ENCODE measurements at regions not wholly inside any gene's neighbourhood (a gene's known extent, or its start where the extent isn't known, plus 50 kb on each side); places are given as distances from the start of the nearest gene placed in this dataset.
"Not testable (repeated sequence)": the region's sequence is repeated elsewhere in the genome, so short reads cannot be mapped to it uniquely, and the experiment has no call there.

DNA sequence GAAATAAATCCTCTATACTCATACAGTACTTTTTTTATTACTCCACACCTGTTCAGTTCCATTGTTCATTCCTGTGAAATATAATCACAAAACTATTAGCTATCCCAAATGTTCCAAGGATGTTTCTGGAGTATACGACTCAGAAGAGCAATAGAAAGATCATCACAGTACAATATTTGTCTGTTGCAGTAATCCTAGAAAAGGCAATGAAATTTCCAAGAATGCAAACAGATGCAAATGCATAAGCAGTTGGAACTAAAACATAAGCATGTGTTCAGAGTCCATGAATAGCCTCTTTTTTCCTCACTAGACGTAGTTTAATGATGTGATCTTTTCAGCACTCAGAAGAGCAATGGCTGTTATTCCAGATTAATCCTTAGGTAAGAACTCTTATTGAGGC is 55.2 kb downstream of the RTL3 start:
- DNase-seq (ENCODE audit: low read depth in 1 of 2, low spot score in 1 of 2), result no peak

DNA sequence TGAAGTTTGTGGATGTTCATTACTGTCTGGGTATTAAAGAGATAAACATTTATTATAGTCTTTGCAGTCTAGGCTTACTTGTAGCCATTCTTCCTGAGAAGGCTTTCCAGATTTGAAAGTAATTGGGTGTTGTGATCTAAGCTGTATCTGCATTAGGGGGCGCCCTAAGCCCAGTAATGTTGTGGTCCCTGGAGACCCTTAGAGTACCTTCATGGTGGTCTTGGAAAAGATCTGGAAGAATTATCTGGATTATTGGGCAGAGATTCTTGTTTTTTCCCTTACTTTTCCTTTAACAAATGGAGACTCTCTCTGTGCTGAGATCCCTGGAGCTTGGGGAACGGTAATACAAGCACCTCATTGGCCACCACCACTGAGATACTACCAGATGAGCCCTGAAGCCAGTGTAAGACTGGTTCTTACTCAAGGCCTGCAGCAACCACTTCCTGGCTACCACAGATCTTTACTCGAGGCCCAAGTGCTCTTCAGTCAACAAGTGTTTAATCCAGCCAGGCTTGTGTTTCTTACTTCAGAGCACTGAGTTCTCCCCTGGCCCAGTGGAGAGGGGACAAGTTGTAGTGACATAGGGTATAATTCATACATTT is 63.1 kb downstream of the RTL3 start:
- no peak for DNase-seq (ENCODE audit: low read depth in 1 of 2, low spot score in 1 of 2)

- no peak for DNase-seq (ENCODE audit: low read depth in 1 of 2, low spot score in 1 of 2)
Measured at GRCh38 chrX:78593701-78594100, 65.4 kb downstream of the RTL3 start.

GRCh38 chrX:78592030-78592429 is 67.1 kb downstream of the RTL3 start:
- no peak for DNase-seq (ENCODE audit: low read depth in 1 of 2, low spot score in 1 of 2)

DNA sequence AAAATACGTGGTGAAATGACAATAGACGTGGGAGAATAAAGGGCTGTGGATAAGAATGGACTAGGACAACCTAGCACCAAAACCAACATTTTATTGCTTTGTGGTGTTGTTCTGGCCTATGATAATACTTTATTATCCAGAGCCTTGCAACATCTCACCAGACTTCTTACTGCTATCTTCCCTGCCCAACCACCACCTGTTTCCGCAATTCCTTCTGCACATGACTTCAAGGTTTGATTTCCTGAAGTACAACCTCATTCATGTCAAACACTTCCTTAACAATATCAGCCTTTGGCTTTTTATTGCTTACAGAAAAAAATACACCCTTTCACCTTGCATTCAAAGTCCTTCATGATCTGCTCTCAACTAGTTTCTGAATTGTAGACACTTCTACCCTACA is 84.8 kb downstream of the RTL3 start:
- DNase-seq (ENCODE audit: low read depth in 1 of 2, low spot score in 1 of 2), result no peak

GRCh38 chrX:78573630-78574029 is 85.5 kb downstream of the RTL3 start:
- no peak for DNase-seq (ENCODE audit: low read depth in 1 of 2, low spot score in 1 of 2)

DNA sequence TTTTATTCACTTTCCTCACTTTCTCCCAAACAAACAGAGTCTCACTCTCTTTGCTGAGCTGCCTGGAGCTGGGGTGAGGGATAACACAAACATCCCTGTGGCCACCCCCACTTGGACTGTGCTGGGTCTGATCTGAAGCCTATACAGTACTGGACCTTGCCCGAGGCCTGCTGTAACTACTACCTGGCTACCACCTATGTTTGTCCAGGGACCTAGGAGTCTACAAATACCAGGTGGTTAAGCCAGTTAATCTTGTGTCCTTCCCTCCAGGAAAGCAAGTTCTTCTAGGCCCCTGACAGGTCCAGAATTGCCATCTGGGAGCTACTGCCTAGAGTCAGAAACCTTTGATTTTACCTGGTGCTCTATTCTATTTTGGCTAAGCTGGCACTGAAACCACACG is 87.3 kb downstream of the RTL3 start:
- no peak for DNase-seq (ENCODE audit: low read depth in 1 of 2, low spot score in 1 of 2)

DNA sequence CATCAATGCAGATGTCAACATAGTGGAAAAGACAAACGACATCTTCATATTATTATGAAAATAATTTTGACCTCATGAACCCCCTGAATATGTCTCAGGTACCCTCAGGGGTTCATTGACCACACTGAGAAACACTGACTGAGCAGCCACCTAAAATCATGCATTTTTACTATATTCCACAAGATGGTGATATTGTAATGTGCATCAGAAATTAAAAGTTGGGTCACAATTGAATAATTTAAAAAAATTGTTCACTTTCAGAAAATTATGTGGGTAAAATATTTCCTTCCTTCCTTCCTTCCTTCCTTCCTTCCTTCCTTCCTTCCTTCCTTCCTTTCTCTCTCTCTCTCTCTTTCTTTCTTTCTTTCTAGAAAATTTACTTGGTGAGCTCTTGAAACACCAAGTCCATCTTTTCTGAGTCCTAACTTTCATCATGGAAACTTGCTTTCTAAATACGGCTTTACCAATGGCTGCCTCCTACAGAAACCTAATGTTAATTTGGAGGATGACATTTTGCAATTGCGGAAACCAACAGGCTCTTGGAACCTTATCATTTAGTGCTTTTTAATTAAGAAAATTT is 103.6 kb downstream of the RTL3 start:
- DNase-seq (ENCODE audit: low read depth in 1 of 2, low spot score in 1 of 2), result no peak

DNA sequence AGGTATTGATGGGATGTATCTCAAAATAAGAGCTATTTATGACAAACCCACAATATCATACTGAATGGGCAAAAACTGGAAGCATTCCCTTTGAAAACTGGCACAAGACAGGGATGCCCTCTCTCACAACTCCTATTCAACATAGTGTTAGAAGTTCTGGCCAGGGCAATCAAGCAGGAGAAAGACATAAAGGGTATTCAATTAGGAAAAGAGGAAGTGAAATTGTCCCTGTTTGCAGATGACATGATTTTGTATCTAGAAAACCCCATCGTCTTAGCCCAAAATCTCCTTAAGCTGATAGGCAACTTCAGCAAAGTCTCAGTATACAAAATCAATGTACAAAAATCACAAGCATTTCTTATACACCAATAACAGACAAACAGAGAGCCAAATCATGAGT is 106.5 kb downstream of the RTL3 start:
- DNase-seq (ENCODE audit: low read depth in 1 of 2, low spot score in 1 of 2), result not testable (repeated sequence)

DNA sequence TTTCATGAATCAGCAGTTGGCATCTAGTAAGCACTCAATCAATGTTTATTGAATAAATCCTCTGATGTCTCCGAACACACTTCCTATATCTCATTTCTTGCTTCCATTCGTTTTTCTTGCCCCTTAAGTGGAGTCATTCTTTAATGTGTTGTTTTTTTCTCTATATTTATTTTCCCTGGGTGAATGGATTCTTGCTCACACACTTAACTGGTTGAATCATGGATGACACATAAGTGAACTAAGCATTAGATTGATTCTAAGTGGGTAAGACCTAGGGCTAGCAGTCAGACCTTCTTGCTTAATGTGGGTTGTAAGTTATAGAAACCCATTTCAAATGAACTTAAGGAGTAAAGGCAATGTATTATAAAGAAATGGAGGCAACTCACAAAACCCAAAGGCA is 111.1 kb downstream of the RTL3 start:
- DNase-seq (ENCODE audit: low read depth in 1 of 2, low spot score in 1 of 2), result no peak

DNA sequence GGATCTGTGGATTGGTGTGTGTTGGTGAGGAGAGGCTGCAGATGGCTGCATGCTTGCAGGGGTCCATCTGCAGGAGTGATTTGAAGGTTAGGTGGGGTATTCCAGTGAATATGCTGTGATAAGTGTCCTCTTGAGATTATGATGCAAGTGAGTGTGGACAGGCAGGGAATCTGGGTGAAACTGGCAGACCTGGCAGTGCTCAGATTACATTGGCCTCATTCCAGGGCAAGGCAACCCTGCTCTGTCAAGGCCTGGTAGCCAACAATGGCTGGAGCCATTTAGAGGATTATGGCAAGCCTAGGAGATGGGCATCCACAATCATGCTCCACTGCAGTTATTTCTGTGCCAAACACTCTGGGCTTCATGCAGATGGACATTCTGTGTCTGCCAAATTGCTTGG is 113.9 kb downstream of the RTL3 start:
- DNase-seq (ENCODE audit: low read depth in 1 of 2, low spot score in 1 of 2), result no peak

GRCh38 chrX:78543281-78543680 is 115.8 kb downstream of the RTL3 start:
- no peak for DNase-seq (ENCODE audit: low read depth in 1 of 2, low spot score in 1 of 2)

DNA sequence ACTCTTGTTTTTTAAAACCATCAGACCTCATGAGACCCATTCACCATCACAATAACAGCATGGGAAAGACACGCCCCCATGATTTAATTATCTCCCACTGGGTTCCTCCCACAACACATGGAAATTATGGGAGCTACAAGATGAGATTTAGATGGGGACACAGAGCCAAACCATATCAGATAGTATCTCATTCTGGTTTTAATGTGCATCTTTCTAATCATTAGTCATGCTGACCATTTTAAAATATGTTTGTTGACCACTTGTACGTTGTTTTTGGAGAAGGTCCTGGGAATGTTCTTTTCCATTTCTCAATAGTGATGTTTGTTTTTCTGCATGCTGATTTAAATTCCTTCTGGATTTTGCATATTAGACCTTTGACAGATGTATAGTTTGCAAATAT is 119.0 kb downstream of the RTL3 start:
- DNase-seq (ENCODE audit: low read depth in 1 of 2, low spot score in 1 of 2), result no peak

DNA sequence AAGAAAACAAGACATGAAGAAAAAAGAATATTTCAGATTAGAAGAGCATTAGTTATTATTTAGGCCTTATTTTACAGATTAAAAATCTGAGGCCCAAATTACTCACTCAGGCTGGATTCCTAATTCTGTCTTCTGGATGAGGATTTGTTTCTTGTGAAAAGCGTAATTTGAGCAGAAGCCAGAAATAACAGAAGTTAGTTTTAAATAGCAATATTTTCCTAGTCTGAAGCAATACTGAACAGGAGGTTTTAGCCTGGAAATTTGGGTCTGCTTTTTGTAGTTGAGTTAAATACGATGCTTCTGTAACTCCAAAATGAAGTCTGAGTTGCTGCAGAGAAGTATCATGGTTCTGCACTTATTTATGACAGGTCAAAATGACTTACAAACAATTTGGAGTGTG is 124.9 kb downstream of the RTL3 start:
- no peak for DNase-seq (ENCODE audit: low read depth in 1 of 2, low spot score in 1 of 2)

GRCh38 chrX:78532363-78532762 is 126.8 kb downstream of the RTL3 start:
- no peak for DNase-seq (ENCODE audit: low read depth in 1 of 2, low spot score in 1 of 2)

DNA sequence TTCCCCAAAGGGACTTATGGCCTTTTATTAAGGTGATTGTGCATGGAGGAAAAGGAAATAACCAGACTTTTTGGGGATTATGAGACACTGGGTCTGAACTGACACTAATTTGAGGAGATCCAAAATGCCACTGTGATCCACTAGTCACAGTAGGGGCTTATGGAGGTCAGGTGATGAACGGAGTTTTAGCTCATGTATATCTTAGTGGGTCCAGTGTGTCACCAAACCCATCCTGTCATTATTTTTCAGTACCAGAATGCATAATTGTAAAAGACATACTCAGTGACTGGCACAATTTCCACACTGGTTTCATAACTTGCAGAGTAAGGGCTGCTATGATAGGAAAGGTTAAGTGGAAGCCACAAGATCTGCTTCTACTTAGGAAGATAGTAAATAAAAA is 131.3 kb downstream of the RTL3 start:
- no peak for DNase-seq (ENCODE audit: low read depth in 1 of 2, low spot score in 1 of 2)

DNA sequence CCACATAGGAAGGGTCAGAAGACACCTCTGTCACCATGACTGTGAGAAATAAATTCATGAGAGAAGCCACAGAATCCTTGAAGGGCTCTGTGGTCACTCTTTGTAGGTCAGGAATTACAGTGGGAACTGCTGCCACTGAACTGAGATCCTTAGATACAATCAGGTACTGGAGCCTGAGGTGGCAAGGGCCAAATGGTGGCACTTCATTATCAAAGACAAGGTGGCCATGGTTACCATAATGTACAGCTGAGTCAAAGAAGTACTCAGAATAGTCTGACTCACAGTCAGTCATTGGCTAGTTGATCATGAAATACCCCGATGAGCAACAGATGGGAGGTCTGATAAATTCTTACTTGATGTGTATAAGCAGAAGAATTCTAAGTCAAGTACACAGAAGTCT is 131.9 kb downstream of the RTL3 start:
- DNase-seq (ENCODE audit: low read depth in 1 of 2, low spot score in 1 of 2), result no peak

- DNase-seq (ENCODE audit: low read depth in 1 of 2, low spot score in 1 of 2), result no peak
Measured at GRCh38 chrX:78522601-78523000, 136.5 kb downstream of the RTL3 start.

GRCh38 chrX:78517124-78517523 is 142.0 kb downstream of the RTL3 start:
- DNase-seq (ENCODE audit: low read depth in 1 of 2, low spot score in 1 of 2), result peak in 1 of 2 donors; percentile 46

DNA sequence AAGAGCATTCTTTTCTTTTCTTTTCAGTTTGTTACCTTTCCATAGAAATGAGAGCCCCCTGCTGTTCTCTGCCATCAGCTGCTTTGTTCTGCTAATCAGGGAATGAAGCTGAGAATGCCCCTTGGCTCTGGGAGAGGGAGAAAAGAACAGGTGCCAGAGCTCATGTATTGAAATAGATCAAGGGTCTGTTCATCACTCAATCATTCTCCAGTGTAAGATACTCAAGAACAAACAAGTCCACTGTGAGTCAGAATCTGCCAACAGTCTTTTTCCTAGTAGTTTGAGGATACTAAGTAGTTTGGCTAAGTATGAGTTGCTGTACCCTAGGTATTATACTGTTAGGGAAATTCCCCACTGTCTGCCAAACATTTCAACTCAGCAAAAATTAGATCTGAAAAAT is 144.3 kb downstream of the RTL3 start:
- DNase-seq (ENCODE audit: low read depth in 1 of 2, low spot score in 1 of 2), result no peak

- DNase-seq (ENCODE audit: low read depth in 1 of 2, low spot score in 1 of 2), result no peak
Measured at GRCh38 chrX:78513971-78514738, 145.0 kb downstream of the RTL3 start.

GRCh38 chrX:78506248-78506647 is 152.9 kb downstream of the RTL3 start:
- DNase-seq (ENCODE audit: low read depth in 1 of 2, low spot score in 1 of 2), result no peak

GRCh38 chrX:78496483-78496882 is 162.6 kb downstream of the RTL3 start:
- DNase-seq (ENCODE audit: low read depth in 1 of 2, low spot score in 1 of 2), result no peak
